GM20000 (cell line): ENCODE measurements at regions not wholly inside any gene's neighbourhood (a gene's known extent, or its start where the extent isn't known, plus 50 kb on each side); places are given as distances from the start of the nearest gene placed in this dataset.

Experiments
- DNase-seq: peaks from one replicate; pipeline ENCODE4 v3.0.0; 2012; ENCODE audit warnings: low spot score
- TF ChIP-seq, protein P1 (sequence below): IDR thresholded peaks from 2 replicates; pipeline ENCODE4 v1.5.1; 2012; ENCODE audit warnings: mild to moderate bottlenecking, control low read depth; ENCODE audit errors: extremely low read depth, missing control alignments

DNA sequence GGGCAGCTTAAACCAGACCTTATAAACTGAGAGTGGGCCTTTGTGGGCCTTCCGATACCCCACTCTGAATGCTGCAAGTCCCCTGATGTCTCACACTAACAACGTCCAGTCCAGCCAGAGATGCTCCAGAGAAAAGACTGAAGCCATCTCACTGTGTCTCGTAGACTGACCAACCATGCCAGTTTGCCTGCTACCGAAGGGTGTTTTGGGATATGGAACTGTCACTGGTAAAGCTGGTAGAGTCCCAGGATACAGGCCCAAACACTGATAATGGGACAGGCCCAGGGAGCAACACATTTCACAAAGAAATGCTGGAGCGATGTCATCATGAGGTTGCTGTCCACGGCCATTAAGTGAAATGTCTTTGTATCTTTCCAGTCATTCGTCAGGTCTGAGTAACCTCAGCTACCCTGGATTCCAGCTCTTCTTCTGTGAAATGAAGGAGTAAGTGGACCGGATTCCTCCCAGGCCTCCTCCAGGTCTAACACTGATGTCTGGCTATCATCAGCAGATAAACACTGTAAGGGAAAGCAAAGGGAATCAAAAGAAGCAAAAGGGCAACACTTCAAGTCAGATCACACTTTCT, 81.6 kb downstream of the SLC5A7 start:
- DNase-seq, result no peak
- TF ChIP-seq, protein P1, sequence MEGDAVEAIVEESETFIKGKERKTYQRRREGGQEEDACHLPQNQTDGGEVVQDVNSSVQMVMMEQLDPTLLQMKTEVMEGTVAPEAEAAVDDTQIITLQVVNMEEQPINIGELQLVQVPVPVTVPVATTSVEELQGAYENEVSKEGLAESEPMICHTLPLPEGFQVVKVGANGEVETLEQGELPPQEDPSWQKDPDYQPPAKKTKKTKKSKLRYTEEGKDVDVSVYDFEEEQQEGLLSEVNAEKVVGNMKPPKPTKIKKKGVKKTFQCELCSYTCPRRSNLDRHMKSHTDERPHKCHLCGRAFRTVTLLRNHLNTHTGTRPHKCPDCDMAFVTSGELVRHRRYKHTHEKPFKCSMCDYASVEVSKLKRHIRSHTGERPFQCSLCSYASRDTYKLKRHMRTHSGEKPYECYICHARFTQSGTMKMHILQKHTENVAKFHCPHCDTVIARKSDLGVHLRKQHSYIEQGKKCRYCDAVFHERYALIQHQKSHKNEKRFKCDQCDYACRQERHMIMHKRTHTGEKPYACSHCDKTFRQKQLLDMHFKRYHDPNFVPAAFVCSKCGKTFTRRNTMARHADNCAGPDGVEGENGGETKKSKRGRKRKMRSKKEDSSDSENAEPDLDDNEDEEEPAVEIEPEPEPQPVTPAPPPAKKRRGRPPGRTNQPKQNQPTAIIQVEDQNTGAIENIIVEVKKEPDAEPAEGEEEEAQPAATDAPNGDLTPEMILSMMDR, result no peak

DNA sequence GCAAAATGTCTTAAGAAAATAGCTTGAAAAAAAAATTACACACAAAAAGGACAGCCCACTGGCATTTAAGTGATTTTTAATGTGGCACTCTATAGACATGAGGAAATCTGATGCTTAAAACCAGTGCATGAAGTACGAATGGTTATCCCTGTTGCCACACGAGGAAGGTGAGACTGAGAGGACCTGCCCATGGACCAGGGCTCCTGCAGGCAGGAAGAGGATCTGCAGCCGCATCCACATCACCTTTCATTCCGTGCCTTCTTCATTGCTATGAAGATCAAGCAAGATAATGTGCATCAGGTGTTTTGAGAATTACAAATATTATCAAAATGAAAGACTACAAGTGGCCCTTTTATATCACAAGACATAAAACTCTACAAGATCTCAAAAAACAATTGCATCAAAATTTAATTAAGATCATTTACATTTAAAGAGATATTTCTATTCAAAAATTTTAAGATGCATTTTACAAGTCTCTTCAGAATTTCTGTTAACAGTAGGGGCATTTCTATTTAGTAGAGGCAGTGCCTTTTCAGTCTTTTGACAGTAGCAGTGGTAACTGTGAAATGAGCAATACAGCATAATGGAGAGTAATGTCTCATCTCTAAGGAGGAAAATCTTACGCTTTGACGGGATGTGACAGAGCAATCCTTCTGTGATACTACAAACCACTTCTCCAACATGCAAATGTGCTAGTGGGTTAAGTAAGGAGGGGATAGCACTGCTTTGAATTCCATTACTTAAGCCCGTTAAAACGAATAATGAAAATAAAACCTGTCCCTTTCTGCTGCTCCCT, 83.4 kb downstream of the SLC5A7 start:
- DNase-seq, result no peak
- TF ChIP-seq, protein P1, result no peak

DNA sequence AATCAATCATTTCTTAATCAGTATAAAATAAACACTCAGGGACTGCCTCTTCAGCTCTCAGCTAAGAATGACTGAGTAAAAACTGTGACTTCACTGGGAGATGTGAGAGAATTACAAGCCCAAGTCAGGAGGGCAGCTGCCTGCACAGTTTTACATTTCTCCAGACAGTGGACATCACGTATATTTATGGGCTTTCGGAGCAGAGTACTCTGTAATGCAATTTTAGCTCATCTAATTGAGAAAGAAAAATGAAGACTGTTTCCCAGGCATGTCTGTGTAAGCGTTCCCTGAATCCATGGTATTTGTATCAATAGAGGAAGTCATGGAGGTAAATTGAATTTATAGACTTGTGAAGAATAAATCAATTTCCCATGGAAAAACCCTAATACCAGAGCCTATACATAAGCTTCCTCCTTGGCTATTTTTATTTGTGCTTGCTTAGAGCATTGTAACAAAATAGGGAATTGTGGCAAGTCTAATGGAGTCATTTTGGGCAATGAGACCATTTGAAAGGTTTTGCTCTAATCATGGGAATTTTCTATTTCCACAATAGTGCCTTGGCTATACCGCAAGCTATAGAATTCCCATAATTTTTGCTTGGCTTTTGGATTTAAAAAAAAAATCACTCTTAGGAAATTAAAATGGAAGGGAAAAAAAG, 87.2 kb downstream of the SLC5A7 start:
- TF ChIP-seq, protein P1, result no peak
- no peak for DNase-seq

DNA sequence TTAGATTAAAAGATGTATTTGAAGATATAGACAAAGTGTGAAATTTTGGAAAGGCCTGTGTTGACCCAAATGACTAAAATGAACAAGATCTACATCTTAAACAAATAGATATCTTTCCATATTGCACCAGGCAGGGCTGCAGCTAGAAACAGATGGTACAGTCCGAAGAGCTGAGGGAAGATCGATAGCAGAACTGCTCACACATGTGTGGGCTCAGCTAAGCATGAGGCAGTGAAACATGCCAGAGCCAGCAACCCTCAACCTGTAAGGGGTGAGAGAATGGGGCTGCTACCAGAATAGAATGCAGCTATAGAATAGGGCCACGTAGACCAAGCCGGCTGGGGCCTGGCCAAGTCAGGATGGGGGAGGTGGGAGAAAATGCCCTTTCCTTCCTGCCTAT, 87.8 kb downstream of the SLC5A7 start:
- TF ChIP-seq, protein P1, result no peak
- no peak for DNase-seq

DNA sequence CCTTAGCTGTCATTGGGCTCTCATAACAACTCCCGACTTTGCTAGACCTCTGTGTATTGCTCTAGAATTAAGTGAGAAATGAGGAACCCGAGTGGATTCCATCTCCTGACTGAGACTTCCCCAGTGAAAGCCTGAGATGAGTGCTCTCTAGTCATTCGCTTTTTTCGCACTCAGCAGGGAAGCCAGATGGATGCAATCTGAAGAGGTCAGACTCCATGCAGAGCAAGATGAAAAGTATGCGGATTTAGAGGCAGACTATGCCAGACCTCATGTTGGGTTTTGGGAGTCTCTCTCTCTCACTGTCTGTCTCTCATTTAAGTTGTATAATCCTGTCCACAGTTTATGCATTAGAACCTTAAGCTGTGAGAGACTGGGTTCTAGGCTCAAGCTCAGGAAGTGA, 88.6 kb downstream of the SLC5A7 start:
- no peak for DNase-seq
- TF ChIP-seq, protein P1, result no peak

DNA sequence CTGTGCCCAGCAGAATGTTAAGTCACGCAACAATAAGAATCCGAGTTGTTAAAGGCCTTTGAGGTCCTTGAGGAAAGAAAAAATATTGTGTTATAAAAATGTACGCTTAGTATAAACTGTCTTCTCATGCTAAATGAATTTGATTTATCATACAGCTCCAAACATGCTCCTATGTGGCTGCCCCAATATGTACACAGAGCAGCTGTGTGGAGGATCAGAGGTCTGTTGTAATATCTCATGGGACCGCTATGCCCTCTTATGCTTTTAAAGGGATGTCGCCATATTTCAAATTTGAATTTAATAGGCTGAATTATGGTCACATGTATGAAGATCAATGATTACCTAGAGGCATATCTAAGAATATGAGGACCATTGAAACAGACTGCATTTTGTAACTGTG, 90.2 kb downstream of the SLC5A7 start:
- no peak for DNase-seq
- TF ChIP-seq, protein P1, result no peak

DNA sequence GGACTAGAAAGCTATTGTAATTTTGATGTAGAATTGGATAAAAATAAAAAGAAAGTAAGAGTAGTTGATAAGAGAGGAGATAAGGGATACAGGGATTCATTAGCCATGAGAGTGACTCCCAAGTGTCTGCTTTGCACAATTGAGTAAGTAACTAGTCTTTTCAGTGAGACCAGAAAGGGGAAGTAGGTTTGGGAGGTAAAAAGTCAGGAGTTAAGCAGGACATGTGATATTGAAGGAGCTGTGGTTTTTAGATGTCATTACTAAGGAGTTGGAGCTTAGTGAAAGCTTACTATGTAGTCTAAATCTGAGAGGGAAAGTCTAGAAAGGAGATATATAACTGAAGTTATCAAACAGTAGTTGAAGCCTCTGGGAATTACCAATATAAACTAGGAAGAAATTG, 93.4 kb downstream of the SLC5A7 start:
- no peak for DNase-seq
- TF ChIP-seq, protein P1, result no peak
